ENCODE measurements at regions not wholly inside any gene's neighbourhood (a gene's known extent, or its start where the extent isn't known, plus 50 kb on each side); places are given as distances from the start of the nearest gene placed in this dataset.

- no peak for DNase-seq (ENCODE audit: extremely low spot score, unreplicated experiment)
- H3K4me1 Mint-ChIP-seq (ENCODE audit: unreplicated experiment) = no peaks in the 10 kb centered on the region
- H3K9me3 Mint-ChIP-seq = no peaks in the 10 kb centered on the region
- no peak for TF ChIP-seq CTCF (conservative IDR thresholded peaks at IDR 0.05)
- H3K36me3 Mint-ChIP-seq = no peaks in the 10 kb centered on the region
- no peak overlapping the region for H3K27ac Mint-ChIP-seq
- no peak overlapping the region for H3K4me3 Mint-ChIP-seq
- no peaks in the 10 kb centered on the region for H3K27me3 Mint-ChIP-seq
Observed at GRCh38 chr13:67440236-67440975, 210.3 kb upstream of the PCDH9 start.

GRCh38 chr13:67439365-67439764 is 209.2 kb upstream of the PCDH9 start:
- no peak overlapping the region for H3K27ac Mint-ChIP-seq

GRCh38 chr13:67438465-67438864 is 208.3 kb upstream of the PCDH9 start:
- Mint-ChIP-seq H3K27ac (no peak overlapping the region), H3K9me3 (no peaks in the 10 kb centered on the region), H3K4me1 (ENCODE audit: unreplicated experiment) (no peaks in the 10 kb centered on the region), H3K36me3 (no peaks in the 10 kb centered on the region), H3K27me3 (no peaks in the 10 kb centered on the region), H3K4me3 (no peak overlapping the region)
- no peak for DNase-seq (ENCODE audit: extremely low spot score, unreplicated experiment)
- TF ChIP-seq CTCF (conservative IDR thresholded peaks at IDR 0.05) = no peak

More at GRCh38 chr13:67439365-67439764, 209.2 kb upstream of the PCDH9 start:
- Mint-ChIP-seq H3K4me3 (no peak overlapping the region), H3K4me1 (ENCODE audit: unreplicated experiment) (no peaks in the 10 kb centered on the region), H3K36me3 (no peaks in the 10 kb centered on the region), H3K27me3 (no peaks in the 10 kb centered on the region), H3K9me3 (no peaks in the 10 kb centered on the region)
- no peak for DNase-seq (ENCODE audit: extremely low spot score, unreplicated experiment)
- TF ChIP-seq CTCF (conservative IDR thresholded peaks at IDR 0.05) = no peak

GRCh38 chr13:67437244-67437643 is 207.1 kb upstream of the PCDH9 start:
- no peaks in the 10 kb centered on the region for H3K36me3 Mint-ChIP-seq
- H3K4me1 Mint-ChIP-seq (ENCODE audit: unreplicated experiment) = no peaks in the 10 kb centered on the region
- H3K9me3 Mint-ChIP-seq = no peaks in the 10 kb centered on the region
- H3K4me3 Mint-ChIP-seq = no peak overlapping the region
- DNase-seq (ENCODE audit: extremely low spot score, unreplicated experiment) = no peak
- no peaks in the 10 kb centered on the region for H3K27me3 Mint-ChIP-seq
- no peak for TF ChIP-seq CTCF (conservative IDR thresholded peaks at IDR 0.05)
- H3K27ac Mint-ChIP-seq = no peak overlapping the region

GRCh38 chr13:67421475-67421874 is 191.3 kb upstream of the PCDH9 start:
- Mint-ChIP-seq H3K4me1 (ENCODE audit: unreplicated experiment) (no peaks in the 10 kb centered on the region), H3K4me3 (no peak overlapping the region), H3K36me3 (no peaks in the 10 kb centered on the region), H3K27ac (no peak overlapping the region), H3K27me3 (no peaks in the 10 kb centered on the region), H3K9me3 (no peaks in the 10 kb centered on the region)
- DNase-seq (ENCODE audit: extremely low spot score, unreplicated experiment) = no peak
- TF ChIP-seq CTCF (conservative IDR thresholded peaks at IDR 0.05) = no peak
